Kidney glomerular epithelial cell (primary cell): ENCODE measurements at regions not wholly inside any gene's neighbourhood (a gene's known extent, or its start where the extent isn't known, plus 50 kb on each side); places are given as distances from the start of the nearest gene placed in this dataset.
A peak's percentile ranks its signal among the peaks of the same experiment; 100 is the strongest.

ENCODE experiments used
- DNase-seq: peaks from one replicate; lab custom pipeline; 2025; lab: John Stamatoyannopoulos, UW

- DNase-seq = no peak
Measured at GRCh38 chr10:105549731-105550130, 908.6 kb downstream of the SORCS3 start.

GRCh38 chr10:105545101-105545500, 904.0 kb downstream of the SORCS3 start:
- peak; percentile 26 for DNase-seq

GRCh38 chr10:105540381-105540780, 899.3 kb downstream of the SORCS3 start:
- no peak for DNase-seq

GRCh38 chr10:105538874-105539273, 897.8 kb downstream of the SORCS3 start:
- no peak for DNase-seq

- DNase-seq = no peak
Measured at GRCh38 chr10:105535478-105535877, 894.4 kb downstream of the SORCS3 start.

GRCh38 chr10:105534086-105534485, 893.0 kb downstream of the SORCS3 start:
- no peak for DNase-seq

GRCh38 chr10:105516511-105516910, 875.4 kb downstream of the SORCS3 start:
- DNase-seq = peak; percentile 43

- no peak for DNase-seq
Measured at GRCh38 chr10:105514106-105514505, 873.0 kb downstream of the SORCS3 start.

GRCh38 chr10:105509517-105509916, 868.4 kb downstream of the SORCS3 start:
- DNase-seq = no peak

GRCh38 chr10:105506262-105506661, 865.2 kb downstream of the SORCS3 start:
- DNase-seq = no peak

- no peak for DNase-seq
Measured at GRCh38 chr10:105503714-105504113, 862.6 kb downstream of the SORCS3 start.

GRCh38 chr10:105502058-105502457, 861.0 kb downstream of the SORCS3 start:
- DNase-seq = no peak

- no peak for DNase-seq
Measured at GRCh38 chr10:105494944-105495343, 853.9 kb downstream of the SORCS3 start.

- DNase-seq = no peak
Measured at GRCh38 chr10:105494303-105494702, 853.2 kb downstream of the SORCS3 start.

- DNase-seq = peak; percentile 33
Measured at GRCh38 chr10:105473170-105473569, 832.1 kb downstream of the SORCS3 start.

- DNase-seq = no peak
Measured at GRCh38 chr10:105468759-105469158, 827.7 kb downstream of the SORCS3 start.

- DNase-seq = no peak
Measured at GRCh38 chr10:105466521-105466920, 825.4 kb downstream of the SORCS3 start.

- DNase-seq = peak; percentile 57
Measured at GRCh38 chr10:105434970-105435369, 793.9 kb downstream of the SORCS3 start.

- peak; percentile 11 for DNase-seq
Measured at GRCh38 chr10:105413997-105414396, 772.9 kb downstream of the SORCS3 start.

GRCh38 chr10:105409370-105409769, 768.3 kb downstream of the SORCS3 start:
- DNase-seq = no peak

GRCh38 chr10:105406488-105406887, 765.4 kb downstream of the SORCS3 start:
- DNase-seq = no peak

- DNase-seq = peak; percentile 43
Measured at GRCh38 chr10:105398202-105398601, 757.1 kb downstream of the SORCS3 start.

GRCh38 chr10:105391670-105392351, 750.7 kb downstream of the SORCS3 start:
- DNase-seq = no peak

- DNase-seq = no peak
Measured at GRCh38 chr10:105387971-105388370, 746.9 kb downstream of the SORCS3 start.
